Glomerular visceral epithelial cell (primary cell): ENCODE measurements at regions not wholly inside any gene's neighbourhood (a gene's known extent, or its start where the extent isn't known, plus 50 kb on each side); places are given as distances from the start of the nearest gene placed in this dataset.

Source experiments
- DNase-seq: peaks from one replicate; pipeline ENCODE4 v3.0.0-alpha.2; 2016; ENCODE audit errors: extremely low spot score

GRCh38 chr5:91443023-91443422, 59.9 kb upstream of the ARRDC3 start:
- peak; percentile 3 for DNase-seq

- no peak for DNase-seq
Measured at GRCh38 chr5:91441082-91441481, 58.0 kb upstream of the ARRDC3 start.

GRCh38 chr5:91438871-91439270, 55.8 kb upstream of the ARRDC3 start:
- no peak for DNase-seq

GRCh38 chr5:91436241-91436640, 53.1 kb upstream of the ARRDC3 start:
- no peak for DNase-seq

GRCh38 chr5:91434348-91434747, 51.2 kb upstream of the ARRDC3 start:
- DNase-seq, result no peak

GRCh38 chr5:91433861-91434260, 50.7 kb upstream of the ARRDC3 start:
- DNase-seq, result no peak
